ENCODE measurements at regions not wholly inside any gene's neighbourhood (a gene's known extent, or its start where the extent isn't known, plus 50 kb on each side); places are given as distances from the start of the nearest gene placed in this dataset.

DNA sequence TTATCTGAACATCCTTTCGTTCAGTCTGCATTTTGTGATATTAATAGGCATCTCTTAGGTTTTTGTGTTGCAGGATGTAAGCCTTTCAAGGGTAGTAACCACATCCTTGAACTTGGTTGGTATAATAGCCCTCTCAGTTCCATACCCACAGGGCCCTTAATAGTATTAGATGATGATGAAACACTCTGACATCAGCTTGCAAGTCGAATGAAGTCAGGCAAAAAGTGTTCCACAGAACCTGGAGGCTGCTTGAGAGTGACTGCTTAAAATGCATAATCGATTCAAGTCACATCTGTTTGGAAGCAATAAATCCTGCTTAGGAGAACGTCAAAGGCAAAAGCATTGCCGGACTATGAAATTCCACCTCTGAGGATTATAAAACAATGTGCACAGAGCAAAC lies 415.6 kb upstream of the KAZN start:
- TF ChIP-seq, protein P1, sequence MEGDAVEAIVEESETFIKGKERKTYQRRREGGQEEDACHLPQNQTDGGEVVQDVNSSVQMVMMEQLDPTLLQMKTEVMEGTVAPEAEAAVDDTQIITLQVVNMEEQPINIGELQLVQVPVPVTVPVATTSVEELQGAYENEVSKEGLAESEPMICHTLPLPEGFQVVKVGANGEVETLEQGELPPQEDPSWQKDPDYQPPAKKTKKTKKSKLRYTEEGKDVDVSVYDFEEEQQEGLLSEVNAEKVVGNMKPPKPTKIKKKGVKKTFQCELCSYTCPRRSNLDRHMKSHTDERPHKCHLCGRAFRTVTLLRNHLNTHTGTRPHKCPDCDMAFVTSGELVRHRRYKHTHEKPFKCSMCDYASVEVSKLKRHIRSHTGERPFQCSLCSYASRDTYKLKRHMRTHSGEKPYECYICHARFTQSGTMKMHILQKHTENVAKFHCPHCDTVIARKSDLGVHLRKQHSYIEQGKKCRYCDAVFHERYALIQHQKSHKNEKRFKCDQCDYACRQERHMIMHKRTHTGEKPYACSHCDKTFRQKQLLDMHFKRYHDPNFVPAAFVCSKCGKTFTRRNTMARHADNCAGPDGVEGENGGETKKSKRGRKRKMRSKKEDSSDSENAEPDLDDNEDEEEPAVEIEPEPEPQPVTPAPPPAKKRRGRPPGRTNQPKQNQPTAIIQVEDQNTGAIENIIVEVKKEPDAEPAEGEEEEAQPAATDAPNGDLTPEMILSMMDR (conservative IDR thresholded peaks at IDR 0.05) = no peak
- H3K27ac ChIP-seq = no peak overlapping the region

DNA sequence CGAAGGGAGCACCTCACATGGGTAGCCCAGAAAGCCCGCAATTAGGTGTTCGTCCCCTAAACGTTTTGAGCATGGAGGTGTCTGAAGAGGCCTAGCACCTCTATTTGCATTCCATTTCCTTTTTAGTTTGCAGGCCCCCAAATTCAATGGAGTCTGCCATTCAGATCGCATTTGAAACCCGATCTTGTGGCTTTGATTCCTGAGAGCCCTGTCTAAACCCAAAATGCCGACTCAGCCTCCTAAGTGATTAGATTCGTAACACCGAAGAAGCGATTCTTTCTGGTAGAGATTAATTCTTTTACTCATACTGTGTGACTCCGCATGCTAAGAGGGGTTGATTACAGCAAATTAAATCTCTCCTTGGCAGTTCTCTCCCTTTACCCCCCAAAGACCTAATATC lies 415.2 kb upstream of the KAZN start:
- H3K27ac ChIP-seq = no peak overlapping the region
- TF ChIP-seq, protein P1 (conservative IDR thresholded peaks at IDR 0.05) = no peak

DNA sequence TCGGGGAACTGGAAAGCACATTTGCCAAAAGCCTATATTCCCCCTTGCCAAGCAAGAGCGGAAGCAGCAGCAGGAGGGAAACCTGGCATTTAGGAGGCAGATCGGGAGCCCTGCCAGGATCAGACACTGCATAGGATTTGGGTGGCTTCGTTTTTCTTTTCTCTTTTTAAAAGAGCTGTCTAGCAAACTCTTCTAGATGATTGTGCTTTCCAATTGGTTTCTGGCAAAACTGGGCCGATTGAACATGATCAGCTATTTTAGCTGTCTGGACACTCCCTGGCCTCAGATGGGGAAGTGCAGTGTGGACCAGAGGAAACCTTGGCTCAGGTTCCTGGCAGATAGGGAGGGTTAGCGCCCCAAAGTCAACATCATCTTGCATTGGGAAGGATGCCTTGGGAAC lies 414.0 kb upstream of the KAZN start:
- H3K27ac ChIP-seq = no peak overlapping the region
- TF ChIP-seq, protein P1 (conservative IDR thresholded peaks at IDR 0.05) = no peak

DNA sequence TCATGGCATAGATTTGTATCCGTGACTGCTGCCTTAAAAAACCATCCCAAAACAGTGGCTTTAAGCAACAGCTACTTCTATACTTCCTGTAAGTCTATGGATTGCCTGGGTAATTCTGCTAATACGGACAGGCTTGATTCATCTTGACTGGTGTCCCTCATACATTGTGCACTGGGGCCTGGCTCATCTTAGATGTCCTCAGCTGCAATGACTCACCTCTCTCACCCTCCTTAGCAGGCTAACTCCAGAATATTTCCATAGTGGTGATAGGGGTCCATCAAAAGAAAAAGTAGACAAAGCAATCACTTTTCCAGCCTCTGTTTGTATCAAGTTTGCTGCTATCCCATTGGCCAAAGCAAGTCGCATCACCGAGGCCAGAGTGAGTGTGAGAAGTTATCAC lies 409.1 kb upstream of the KAZN start:
- TF ChIP-seq, protein P1 (conservative IDR thresholded peaks at IDR 0.05) = no peak
- no peak overlapping the region for H3K27ac ChIP-seq

DNA sequence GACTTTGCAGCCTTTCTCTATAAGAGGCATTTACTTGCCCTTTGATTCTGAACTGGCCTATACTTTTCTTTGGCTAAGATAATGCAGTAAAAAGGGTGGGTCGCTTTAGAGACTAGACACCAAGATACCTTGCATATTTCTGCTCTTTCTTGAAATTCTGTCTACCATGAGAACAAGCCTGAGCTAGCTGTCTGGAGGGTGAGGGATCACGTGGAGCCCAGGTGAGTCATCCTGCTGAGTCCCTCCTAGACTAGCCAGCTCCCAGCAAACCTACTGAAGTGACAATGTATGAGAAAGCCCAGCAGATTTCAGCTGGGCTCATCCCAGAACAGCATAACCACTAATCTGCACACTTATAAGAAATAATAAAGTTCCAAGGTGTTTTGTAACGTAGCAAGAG lies 408.0 kb upstream of the KAZN start:
- TF ChIP-seq, protein P1 (conservative IDR thresholded peaks at IDR 0.05) = no peak
- no peak overlapping the region for H3K27ac ChIP-seq

DNA sequence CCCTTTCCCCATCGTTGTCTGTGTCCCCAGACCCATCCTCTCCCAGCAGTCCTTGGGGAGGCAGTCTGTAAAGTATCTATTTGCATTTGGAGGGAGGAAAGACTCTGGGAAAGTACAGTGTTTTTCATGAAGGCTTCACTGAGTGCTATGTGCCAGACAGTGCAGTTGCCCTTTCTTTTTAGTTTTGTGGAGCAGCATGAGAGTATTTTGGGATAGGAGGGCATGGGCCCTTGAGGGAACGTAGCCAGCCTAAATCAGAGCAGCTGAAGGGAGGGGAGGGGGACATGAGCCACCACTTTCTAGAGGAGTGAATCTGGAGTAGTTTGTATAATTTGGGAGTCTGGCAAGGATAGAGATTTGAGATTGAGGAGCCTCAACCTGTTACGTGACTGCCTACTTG lies 404.0 kb upstream of the KAZN start:
- TF ChIP-seq, protein P1 (conservative IDR thresholded peaks at IDR 0.05) = no peak
- no peak overlapping the region for H3K27ac ChIP-seq

DNA sequence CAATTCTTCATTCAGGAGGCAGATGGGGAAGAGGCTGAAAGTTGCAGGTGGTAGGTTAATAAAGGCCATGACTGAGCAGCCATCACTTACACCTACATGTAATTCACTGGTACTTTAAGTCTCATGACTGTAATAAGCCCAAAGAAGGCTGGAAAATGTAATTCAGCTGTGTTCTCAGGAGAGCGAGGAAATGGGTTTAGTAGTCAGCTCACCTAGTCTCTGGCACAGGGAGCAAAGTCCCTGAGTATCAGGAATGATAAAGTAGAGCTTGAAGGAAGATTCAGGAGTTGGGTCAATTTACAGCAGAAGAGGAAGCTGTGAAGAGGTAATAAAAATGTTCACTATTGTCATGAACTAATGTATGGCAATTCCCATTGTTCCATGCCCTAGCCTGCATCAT lies 393.4 kb upstream of the KAZN start:
- no peak overlapping the region for H3K27ac ChIP-seq
- TF ChIP-seq, protein P1 (conservative IDR thresholded peaks at IDR 0.05) = no peak

DNA sequence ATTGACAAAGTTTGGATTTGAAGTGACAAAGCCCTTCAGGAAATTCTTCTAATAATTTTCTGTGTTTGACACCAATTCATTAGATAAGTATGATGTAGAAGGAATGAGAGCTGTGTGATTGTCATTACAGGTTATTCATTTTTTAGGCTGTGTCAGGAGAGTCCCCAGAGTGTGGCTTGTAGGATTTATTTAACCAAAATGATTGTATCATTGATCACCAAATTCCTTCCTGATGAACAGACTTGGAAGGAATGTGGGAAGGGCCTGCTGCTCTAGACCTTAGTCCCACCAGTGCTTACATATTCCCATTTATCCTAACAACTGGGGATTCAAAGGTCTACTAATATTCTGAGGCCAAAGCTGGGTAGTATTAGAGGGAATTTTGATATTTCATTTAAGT lies 383.3 kb upstream of the KAZN start:
- no peak overlapping the region for H3K27ac ChIP-seq
- TF ChIP-seq, protein P1 (conservative IDR thresholded peaks at IDR 0.05) = no peak
